MM.1S (cell line): ENCODE measurements at regions not wholly inside any gene's neighbourhood (a gene's known extent, or its start where the extent isn't known, plus 50 kb on each side); places are given as distances from the start of the nearest gene placed in this dataset.

ENCODE experiments used
- EZH2 ChIP-seq: fragments of 300-600 bp; sonication (generic); optimal IDR thresholded peaks from 2 replicates; pipeline ENCODE3; 2017; ENCODE audit warnings: low read depth, mild to moderate bottlenecking, antibody characterized with exemption, low read length, mixed read lengths
- EZH2phosphoT487 ChIP-seq: fragments of 300-600 bp; sonication (generic); IDR thresholded peaks from 2 replicates; pipeline ENCODE4 v1.6.1; 2018; ENCODE audit warnings: antibody characterized with exemption, low read length
- TF ChIP-seq, protein P1 (sequence below): fragments of 300-600 bp; sonication (generic); IDR thresholded peaks from 2 replicates; pipeline ENCODE4 v1.5.1; 2016; ENCODE audit warnings: antibody characterized with exemption, low read length, mixed read lengths

DNA sequence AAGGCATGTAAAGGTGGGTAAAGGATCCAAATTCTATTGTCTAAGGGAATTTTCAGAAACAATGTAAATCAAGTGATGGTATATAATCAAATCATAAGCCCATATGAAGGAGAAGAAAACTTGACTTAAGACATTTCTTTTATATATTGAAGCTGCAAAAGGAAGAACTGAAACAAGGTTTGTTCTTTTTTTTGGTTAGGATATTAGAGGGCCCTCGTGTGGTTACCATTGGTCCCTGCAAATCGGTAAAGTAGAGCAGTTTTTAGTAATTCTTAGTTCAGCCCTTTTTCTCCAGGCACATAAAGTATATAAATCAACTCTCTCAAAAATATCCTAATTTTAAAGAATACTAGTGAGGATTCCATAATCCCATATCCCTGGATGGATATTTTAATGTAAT, 105.6 kb upstream of the STK17B start:
- TF ChIP-seq, protein P1, sequence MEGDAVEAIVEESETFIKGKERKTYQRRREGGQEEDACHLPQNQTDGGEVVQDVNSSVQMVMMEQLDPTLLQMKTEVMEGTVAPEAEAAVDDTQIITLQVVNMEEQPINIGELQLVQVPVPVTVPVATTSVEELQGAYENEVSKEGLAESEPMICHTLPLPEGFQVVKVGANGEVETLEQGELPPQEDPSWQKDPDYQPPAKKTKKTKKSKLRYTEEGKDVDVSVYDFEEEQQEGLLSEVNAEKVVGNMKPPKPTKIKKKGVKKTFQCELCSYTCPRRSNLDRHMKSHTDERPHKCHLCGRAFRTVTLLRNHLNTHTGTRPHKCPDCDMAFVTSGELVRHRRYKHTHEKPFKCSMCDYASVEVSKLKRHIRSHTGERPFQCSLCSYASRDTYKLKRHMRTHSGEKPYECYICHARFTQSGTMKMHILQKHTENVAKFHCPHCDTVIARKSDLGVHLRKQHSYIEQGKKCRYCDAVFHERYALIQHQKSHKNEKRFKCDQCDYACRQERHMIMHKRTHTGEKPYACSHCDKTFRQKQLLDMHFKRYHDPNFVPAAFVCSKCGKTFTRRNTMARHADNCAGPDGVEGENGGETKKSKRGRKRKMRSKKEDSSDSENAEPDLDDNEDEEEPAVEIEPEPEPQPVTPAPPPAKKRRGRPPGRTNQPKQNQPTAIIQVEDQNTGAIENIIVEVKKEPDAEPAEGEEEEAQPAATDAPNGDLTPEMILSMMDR = peak; percentile 83
- TF ChIP-seq EZH2 (no peak), EZH2phosphoT487 (no peak)
